Heart right ventricle (tissue), 16 donors: ENCODE measurements at regions not wholly inside any gene's neighbourhood (a gene's known extent, or its start where the extent isn't known, plus 50 kb on each side); places are given as distances from the start of the nearest gene placed in this dataset.

Source experiments
- ATAC-seq, 8 donors: fragments of 200-7000 bp; cut with Tn5 transposase; one replicate each; pipeline ENCODE4 v1.9.1; 2020; ENCODE audit warnings: mild to moderate bottlenecking in 8 of 8, moderate library complexity in 8 of 8, moderate number of reproducible peaks in 1 of 8
- DNase-seq, 2 donors: peaks; one replicate each; pipeline ENCODE4 v3.0.0-alpha.2; 2020
- H3K27ac ChIP-seq, 10 donors: fragments of 200-600 bp; sonication (generic) in 2 of 10; one replicate each; pipeline versions ENCODE4 v1.5.0 to v1.8.0; 2020 to 2022; ENCODE audit warnings: mild to moderate bottlenecking in 3 of 10
- H3K27me3 ChIP-seq, 7 donors: fragments of 200-600 bp; one replicate each; pipeline ENCODE4 v1.8.0; 2021 to 2022; ENCODE audit warnings: mild to moderate bottlenecking in 2 of 7
- H3K36me3 ChIP-seq, 9 donors: fragments of 200-600 bp; sonication (generic) in 1 of 9; one replicate each; pipeline versions ENCODE4 v1.5.0 to v1.8.0; 2020 to 2022; ENCODE audit warnings: mild to moderate bottlenecking in 2 of 9
- H3K4me1 ChIP-seq, 9 donors: fragments of 200-600 bp; sonication (generic) in 1 of 9; one replicate each; pipeline versions ENCODE4 v1.5.0 to v1.8.0; 2020 to 2022; ENCODE audit warnings: mild to moderate bottlenecking in 4 of 9
- H3K4me3 ChIP-seq, 10 donors: fragments of 200-600 bp; sonication (generic) in 2 of 10; one replicate each; pipeline versions ENCODE4 v1.5.0 to v1.8.0; 2020 to 2022; ENCODE audit warnings: mild to moderate bottlenecking in 7 of 10, moderate library complexity in 2 of 10
- H3K9me3 ChIP-seq, 11 donors: fragments of 200-600 bp in 10 of 11; sonication (generic) in 2 of 11; one replicate each; pipeline versions ENCODE4 v1.5.0 to v1.8.0; 2013 to 2022; ENCODE audit warnings: mild to moderate bottlenecking in 2 of 11, control low read depth in 1 of 11, moderate library complexity in 1 of 11
- CTCF ChIP-seq, 9 donors: fragments of 200-600 bp; sonication (generic) in 2 of 9; IDR thresholded peaks; one replicate each; pipeline versions ENCODE4 v1.5.0 to v1.8.0; 2021 to 2022; ENCODE audit warnings: antibody characterized with exemption in 9 of 9, mild to moderate bottlenecking in 5 of 9, moderate library complexity in 1 of 9
- WGBS, 2 donors: extraction: QIAGEN DNeasy Blood & Tissue Kit; methylation state at CpG; one replicate each; pipeline ENCODE4 v1.1.7; 2013; ENCODE audit warnings: inconsistent platforms in 1 of 2; 5-methylcytosine and 5-hydroxymethylcytosine counted together
- intact Hi-C, 10 donors: fragments of 100-400 bp; cut with DNase I; formaldehyde crosslinking; loops; one replicate each; pipeline versions ENCODE4 v1.11.1 to v1.14.2; 2022
- donor health status: Arrhythmogenic right ventricular cardiomyopathy.
- donor health status: ischemic (EF 13 %, LVEDD 7.1; RV severe dilation, severe dysfunction).
- donor health status: healthy with polysubstance abuse.
- donor health status: DM: no; HTN: yes; CAD: no.
- donor health status: DM: no; HTN: no; CAD: no.
- donor health status: ischemic (EF 25% LVEDD 6.9; RV normal size, moderate dysfunction).
- donor health status: ischemic (EF 25% LVEDD 5.7; RV mildly dilated, moderate dysfunction).
- donor health status: healthy.
- donor health status: DM: yes; HTN: yes; CAD: no.
- donor health status: Ischemic cardiomyopathy.
- donor health status: ischemic (EF 35%, LVEDD 5.7; RV mildly dilated, moderate dysfunction).
- donor health status: nonischemic (EF 11% LVEDD 7.7; RV severe dilation, severe dysfunction).
- donor health status: DM: yes; HTN: yes; CAD: no.
- donor health status: PGD.
- donor health status: ischemic (EF 29% LVEDD 5.4; RV normal size, mild dysfunction).
- donor health status: nonischemic (EF 23%, LVEDD 6.1; RV moderate dilation, normal function).

GRCh38 chr4:116321471-116321870 is 763.9 kb downstream of the TRAM1L1 start:
- 80 to 81% methylated on average over 5 of the region's 5 CpGs for WGBS, 2 donors
- ATAC-seq (no peak), DNase-seq (no peak)
- TF ChIP-seq CTCF (IDR thresholded peaks at IDR 0.05): no peak
- Histone ChIP-seq H3K9me3 (no peaks in the 10 kb centered on the region), H3K36me3 (no peaks in the 10 kb centered on the region), H3K27ac (no peak overlapping the region), H3K4me3 (no peak overlapping the region), H3K27me3 (no peaks in the 10 kb centered on the region), H3K4me1 (no peaks in the 10 kb centered on the region)
- intact Hi-C loops: no loop called here

GRCh38 chr4:116320859-116321258 is 764.5 kb downstream of the TRAM1L1 start:
- no peak overlapping the region for H3K27ac ChIP-seq
- ATAC-seq (no peak), DNase-seq (no peak)
- no peaks in the 10 kb centered on the region for H3K4me1 ChIP-seq
- H3K9me3 ChIP-seq: no peaks in the 10 kb centered on the region
- no peaks in the 10 kb centered on the region for H3K36me3 ChIP-seq
- 89 to 93% methylated on average over 1 of the region's 1 CpG for WGBS, 2 donors
- TF ChIP-seq CTCF (IDR thresholded peaks at IDR 0.05): no peak
- no peak overlapping the region for H3K4me3 ChIP-seq
- intact Hi-C loops: no loop called here
- H3K27me3 ChIP-seq: no peaks in the 10 kb centered on the region

GRCh38 chr4:116303736-116304188 is 781.6 kb downstream of the TRAM1L1 start:
- ATAC-seq (no peak), DNase-seq (no peak)
- Histone ChIP-seq H3K36me3 (no peaks in the 10 kb centered on the region), H3K4me1 (no peaks in the 10 kb centered on the region), H3K9me3 (peaks cover 0 to 9% (median 0%) of the 10 kb centered on the region in 11 donors), H3K27me3 (no peaks in the 10 kb centered on the region), H3K27ac (no peak overlapping the region), H3K4me3 (no peak overlapping the region)
- intact Hi-C loops: no loop called here
- TF ChIP-seq CTCF (IDR thresholded peaks at IDR 0.05): no peak
- 77 to 84% methylated on average over 1 of the region's 1 CpG for WGBS, 2 donors

GRCh38 chr4:116302990-116303735 is 782.2 kb downstream of the TRAM1L1 start:
- Histone ChIP-seq H3K9me3 (peaks cover 0 to 9% (median 0%) of the 10 kb centered on the region in 11 donors), H3K27ac (no peak overlapping the region), H3K27me3 (no peaks in the 10 kb centered on the region), H3K36me3 (no peaks in the 10 kb centered on the region), H3K4me1 (no peaks in the 10 kb centered on the region), H3K4me3 (no peak overlapping the region)
- DNase-seq (no peak), ATAC-seq (no peak)
- TF ChIP-seq CTCF (IDR thresholded peaks at IDR 0.05): no peak
- WGBS, 2 donors: 77 to 78% methylated on average over 3 of the region's 3 CpGs
- intact Hi-C loops: no loop called here
